Smooth muscle cell (in vitro differentiated cells): ENCODE measurements at regions not wholly inside any gene's neighbourhood (a gene's known extent, or its start where the extent isn't known, plus 50 kb on each side); places are given as distances from the start of the nearest gene placed in this dataset.

ENCODE experiments used
- DNase-seq: peaks from one replicate; lab custom pipeline; 2025; ENCODE audit not compliant: unreplicated experiment; lab: John Stamatoyannopoulos, UW
- H2AFZ ChIP-seq: fragments of 200-600 bp; sonication (generic); 2 replicates; pipeline ENCODE4 v1.6.0; 2016; ENCODE audit warnings: antibody characterized with exemption, low read depth, mild to moderate bottlenecking
- H3F3A ChIP-seq: fragments of 200-600 bp; sonication (generic); 2 replicates; pipeline ENCODE4 v1.6.0; 2017; ENCODE audit warnings: antibody characterized with exemption, low read depth
- H3K27ac ChIP-seq: fragments of 200-600 bp; sonication (generic); 2 replicates; pipeline ENCODE4 v1.5.1; 2016; ENCODE audit warnings: low read depth, mild to moderate bottlenecking
- H3K27me3 ChIP-seq: fragments of 200-600 bp; sonication (generic); 2 replicates; pipeline ENCODE4 v1.6.1; 2016; ENCODE audit warnings: low read depth, mild to moderate bottlenecking
- H3K36me3 ChIP-seq: fragments of 200-600 bp; sonication (generic); 2 replicates; pipeline ENCODE4 v1.5.1; 2016; ENCODE audit warnings: low read depth
- H3K4me1 ChIP-seq: fragments of 200-600 bp; sonication (generic); 2 replicates; pipeline ENCODE4 v1.5.1; 2016; ENCODE audit warnings: low read depth
- H3K4me2 ChIP-seq: fragments of 200-600 bp; sonication (generic); 2 replicates; pipeline ENCODE4 v1.6.0; 2016; ENCODE audit warnings: mild to moderate bottlenecking
- H3K4me3 ChIP-seq: fragments of 200-600 bp; sonication (generic); 2 replicates; pipeline ENCODE4 v1.5.1; 2016; ENCODE audit warnings: mild to moderate bottlenecking
- H3K79me2 ChIP-seq: fragments of 200-600 bp; sonication (generic); 2 replicates; pipeline ENCODE4 v1.6.0; 2016; ENCODE audit warnings: low read depth, mild to moderate bottlenecking
- H3K9ac ChIP-seq: fragments of 200-600 bp; sonication (generic); 2 replicates; pipeline ENCODE4 v1.6.0; 2016; ENCODE audit warnings: low read depth
- H3K9me3 ChIP-seq: fragments of 200-600 bp; sonication (generic); replicated peaks from 2 replicates; pipeline ENCODE4 v1.5.1; 2016; ENCODE audit warnings: low read depth
- H4K20me1 ChIP-seq: fragments of 200-600 bp; sonication (generic); 2 replicates; pipeline ENCODE4 v1.6.0; 2016; ENCODE audit warnings: low read depth
- CTCF ChIP-seq: fragments of 200-600 bp; sonication (generic); IDR thresholded peaks from 2 replicates; pipeline ENCODE4 v1.5.1; 2017; ENCODE audit warnings: borderline replicate concordance, mild to moderate bottlenecking, antibody characterized with exemption; ENCODE audit not compliant: insufficient read depth, poor library complexity, severe bottlenecking
- WGBS: methylation state at CpG from one replicate; pipeline ENCODE4 v1.1.7; 2016; ENCODE audit warnings: low lambda C conversion rate; 5-methylcytosine and 5-hydroxymethylcytosine counted together

DNA sequence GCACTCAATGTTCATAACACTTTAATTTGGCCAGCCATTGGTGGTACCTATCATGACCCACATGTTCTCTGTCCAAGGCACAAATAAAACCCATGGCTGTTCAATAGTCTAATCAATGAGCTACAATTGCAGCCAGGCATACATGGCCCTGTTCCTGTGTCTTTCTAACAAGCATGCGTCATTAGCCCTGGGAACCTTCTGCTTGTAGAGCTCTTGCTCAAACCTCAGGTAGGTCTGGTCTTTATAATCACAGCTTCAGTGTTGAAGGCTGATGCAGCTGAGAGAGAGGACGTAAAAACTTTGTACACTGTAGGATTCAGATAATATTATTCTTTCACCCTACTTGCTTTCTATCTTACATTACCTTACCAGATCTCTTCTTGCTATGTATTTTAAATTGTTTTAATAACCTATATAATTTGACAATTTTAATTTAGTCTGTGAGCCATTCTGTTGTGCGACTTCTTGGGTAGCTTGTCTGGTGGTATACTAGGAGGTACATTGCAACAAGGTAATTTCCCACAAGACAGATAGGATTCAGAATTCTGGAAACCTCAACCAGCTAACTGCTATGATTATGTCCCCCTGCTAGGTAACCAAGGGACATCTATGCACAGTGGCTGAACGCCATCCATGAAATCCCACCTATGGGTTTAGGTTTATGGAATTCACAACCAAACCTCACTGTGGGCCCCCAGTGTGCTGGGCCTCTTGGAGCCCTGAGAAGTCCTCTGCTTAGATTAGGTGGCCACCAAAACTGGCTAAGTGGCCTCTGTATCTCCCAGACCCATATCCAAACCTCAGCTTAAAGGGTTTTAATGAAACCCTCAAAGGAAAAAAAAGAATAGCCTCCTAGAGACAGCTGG is 55.4 kb upstream of the RIPOR2 start:
- no peak overlapping the region for H3K4me3 ChIP-seq
- no peak overlapping the region for H3K27ac ChIP-seq
- H4K20me1 ChIP-seq = no peaks in the 10 kb centered on the region
- TF ChIP-seq CTCF = no peak
- 84% methylated on average over 4 of the region's 4 CpGs for WGBS
- no peak overlapping the region for H2AFZ ChIP-seq
- H3K36me3 ChIP-seq = no peaks in the 10 kb centered on the region
- no peaks in the 10 kb centered on the region for H3K27me3 ChIP-seq
- no peak overlapping the region for H3K9ac ChIP-seq
- H3K4me1 ChIP-seq = peaks cover under 1% of the 10 kb centered on the region
- no peaks in the 10 kb centered on the region for H3F3A ChIP-seq
- H3K4me2 ChIP-seq = no peak overlapping the region
- no peaks in the 10 kb centered on the region for H3K9me3 ChIP-seq
- no peak for DNase-seq
- H3K79me2 ChIP-seq = no peaks in the 10 kb centered on the region

- Histone ChIP-seq H3K27ac (no peak overlapping the region), H3K4me1 (no peaks in the 10 kb centered on the region), H3K79me2 (no peaks in the 10 kb centered on the region), H3F3A (no peaks in the 10 kb centered on the region), H3K4me3 (no peak overlapping the region), H4K20me1 (no peaks in the 10 kb centered on the region), H3K36me3 (no peaks in the 10 kb centered on the region), H2AFZ (no peak overlapping the region), H3K9ac (no peak overlapping the region), H3K4me2 (no peak overlapping the region), H3K9me3 (no peaks in the 10 kb centered on the region), H3K27me3 (no peaks in the 10 kb centered on the region)
- peak; percentile 57 for TF ChIP-seq CTCF
- 72% methylated on average over 5 of the region's 5 CpGs for WGBS
- DNase-seq = no peak
These were observed 56.2 kb upstream of the RIPOR2 start for GRCh38 chr6:24991810-24992467.

DNA sequence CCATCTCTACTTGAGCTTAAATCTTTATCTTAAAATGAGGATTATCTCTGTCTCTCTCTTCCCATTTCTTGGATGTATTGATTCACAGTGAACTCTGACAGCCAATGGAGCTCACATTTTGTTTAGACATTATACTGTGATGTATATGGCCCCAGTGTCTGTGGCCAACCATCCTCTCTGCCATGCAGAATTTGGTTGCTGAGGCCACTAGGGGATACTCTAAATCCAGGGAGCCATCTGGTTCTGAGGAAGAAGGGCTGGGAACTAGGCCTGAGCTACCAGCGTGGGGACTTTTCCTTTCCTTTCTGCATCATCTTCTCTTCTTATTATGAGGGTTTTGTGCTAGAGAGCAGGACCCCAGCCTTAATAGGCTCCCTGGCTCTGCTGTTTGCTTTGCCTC is 59.1 kb upstream of the RIPOR2 start:
- DNase-seq = no peak
- no peaks in the 10 kb centered on the region for H3K9me3 ChIP-seq
- no peaks in the 10 kb centered on the region for H3K4me1 ChIP-seq
- H4K20me1 ChIP-seq = no peaks in the 10 kb centered on the region
- no peak overlapping the region for H3K9ac ChIP-seq
- TF ChIP-seq CTCF = no peak
- H2AFZ ChIP-seq = no peak overlapping the region
- 80% methylated on average over 1 of the region's 1 CpG for WGBS
- H3F3A ChIP-seq = no peaks in the 10 kb centered on the region
- H3K27ac ChIP-seq = no peak overlapping the region
- H3K4me3 ChIP-seq = no peak overlapping the region
- H3K79me2 ChIP-seq = no peaks in the 10 kb centered on the region
- no peaks in the 10 kb centered on the region for H3K27me3 ChIP-seq
- no peaks in the 10 kb centered on the region for H3K36me3 ChIP-seq
- H3K4me2 ChIP-seq = no peak overlapping the region
